HS-27A (cell line): ENCODE measurements at regions not wholly inside any gene's neighbourhood (a gene's known extent, or its start where the extent isn't known, plus 50 kb on each side); places are given as distances from the start of the nearest gene placed in this dataset.

Experiments
- DNase-seq: peaks from one replicate; pipeline ENCODE4 v3.0.0-alpha.2; 2012; ENCODE audit warnings: low read depth, missing footprints

DNA sequence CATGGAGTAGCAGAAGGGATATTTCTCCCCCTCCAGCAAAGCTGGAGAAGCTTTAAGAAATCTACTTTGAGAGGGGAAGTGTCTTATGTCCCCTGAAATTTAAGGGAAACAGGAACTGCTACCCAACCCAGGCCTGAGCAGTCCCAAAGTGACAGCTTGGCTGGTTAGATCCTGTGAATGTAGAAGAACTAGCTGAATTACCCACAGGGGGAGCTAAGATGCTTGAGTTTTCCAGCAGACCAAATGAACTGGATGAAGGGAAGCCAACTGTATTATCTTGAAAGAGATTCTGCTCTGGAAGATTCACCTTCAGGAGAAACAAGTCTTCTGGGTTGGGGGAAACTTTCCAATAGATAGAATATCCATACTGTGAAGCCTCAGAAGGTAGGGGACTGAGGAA lies 303.3 kb upstream of the MMS22L start:
- peak; percentile 17 for DNase-seq

GRCh38 chr6:97591955-97592354 lies 308.9 kb upstream of the MMS22L start:
- no peak for DNase-seq

GRCh38 chr6:97594844-97595243 lies 311.8 kb upstream of the MMS22L start:
- DNase-seq, result peak; percentile 9

DNA sequence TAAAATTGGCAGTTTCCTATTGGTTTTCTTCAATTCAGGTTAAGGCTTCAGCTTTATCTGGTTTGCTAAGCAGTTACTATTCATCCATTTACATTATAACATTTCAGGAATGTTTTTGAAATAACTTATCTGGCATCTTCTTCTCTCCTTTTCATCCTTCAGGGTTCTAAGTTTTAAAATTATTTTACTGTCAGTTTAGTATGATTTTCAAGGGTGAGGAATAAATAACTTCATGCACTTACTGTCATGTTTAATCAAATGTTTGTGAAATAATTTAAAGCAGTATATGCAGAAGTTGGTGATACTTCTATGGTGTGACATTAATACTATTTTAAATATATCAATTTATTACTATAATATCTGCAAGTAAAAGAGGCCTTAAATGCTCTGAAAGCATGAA lies 338.1 kb upstream of the MMS22L start:
- DNase-seq, result no peak

- no peak for DNase-seq
Measured at GRCh38 chr6:97626671-97627441, 343.8 kb upstream of the MMS22L start.

DNA sequence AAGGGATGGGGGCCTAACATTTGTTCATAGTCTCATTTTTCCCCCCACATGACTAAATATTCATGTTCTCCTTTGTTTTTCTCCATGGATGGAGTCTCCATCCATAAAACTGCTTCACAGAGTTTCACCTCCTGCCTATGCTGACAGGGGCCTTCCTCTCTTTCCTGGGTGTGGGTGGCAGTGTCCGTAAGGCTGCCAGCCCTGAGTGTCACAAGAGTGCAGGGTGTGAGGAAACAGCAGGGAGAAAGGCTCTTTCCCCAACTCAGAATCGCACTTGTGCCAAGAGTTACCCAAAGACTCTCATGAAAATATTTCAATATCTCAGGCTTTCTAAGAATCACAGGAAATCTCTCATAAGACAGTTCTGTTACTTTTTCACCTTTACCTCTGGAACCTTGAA lies 346.2 kb upstream of the MMS22L start:
- DNase-seq, result no peak

DNA sequence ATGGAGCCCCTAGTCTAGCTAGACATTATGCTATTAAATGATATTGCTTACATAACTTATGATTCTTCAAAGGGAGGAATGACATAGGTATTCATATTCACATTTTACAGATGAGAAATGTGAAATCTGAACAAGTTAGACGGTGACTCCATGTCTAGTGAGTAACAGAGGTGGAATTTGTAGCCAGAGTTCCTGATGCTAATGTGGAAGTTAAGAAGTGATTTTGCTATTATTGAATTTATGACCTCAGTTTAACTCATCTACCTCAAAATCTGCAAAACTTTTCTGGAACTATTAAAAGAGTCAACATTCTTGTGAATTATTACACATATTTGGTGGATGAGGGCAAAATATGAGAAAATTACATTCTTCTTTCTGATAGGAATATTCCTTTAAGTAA lies 347.6 kb upstream of the MMS22L start:
- peak; percentile 40 for DNase-seq

GRCh38 chr6:97632341-97632740 lies 349.3 kb upstream of the MMS22L start:
- DNase-seq, result no peak

DNA sequence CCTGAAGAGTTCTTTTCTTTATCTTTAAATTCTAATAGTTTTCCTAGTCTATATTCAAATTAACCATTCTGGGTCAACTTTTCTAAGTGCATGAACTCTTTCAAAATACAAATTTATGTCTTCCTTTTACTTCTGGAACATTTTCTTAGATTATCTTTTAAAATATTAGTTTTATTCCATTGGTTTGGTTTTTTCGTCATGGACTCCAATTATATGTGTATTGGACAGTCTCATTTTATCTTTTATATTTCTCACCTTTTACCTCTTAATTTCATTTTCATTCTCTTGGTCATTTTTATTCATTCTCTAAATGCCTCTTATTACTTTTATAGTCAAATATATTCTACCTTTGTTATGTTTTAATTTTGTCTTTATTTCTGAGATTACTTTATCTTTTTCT lies 356.7 kb upstream of the MMS22L start:
- DNase-seq, result no peak

GRCh38 chr6:97644353-97644752 lies 361.3 kb upstream of the MMS22L start:
- DNase-seq, result no peak

DNA sequence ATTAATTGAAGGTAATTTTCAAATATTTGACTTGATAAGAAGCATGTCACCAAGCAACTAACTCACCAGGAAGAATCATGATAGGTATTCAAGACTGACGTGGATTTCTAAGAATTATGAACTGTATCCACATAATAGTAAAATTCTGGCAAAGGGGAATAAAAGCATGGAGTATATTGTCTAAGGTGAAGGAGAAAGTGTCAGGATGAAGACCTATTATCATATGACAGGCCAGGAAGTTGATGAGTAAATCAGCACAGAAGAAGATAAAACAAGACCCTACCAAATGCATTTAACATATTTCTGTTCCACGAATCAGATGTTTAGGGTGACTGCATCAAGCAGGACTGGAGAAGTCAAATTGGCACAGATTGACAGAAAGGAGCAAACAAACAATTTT lies 362.7 kb upstream of the MMS22L start:
- DNase-seq, result no peak

GRCh38 chr6:97653076-97653475 lies 370.1 kb upstream of the MMS22L start:
- no peak for DNase-seq

DNA sequence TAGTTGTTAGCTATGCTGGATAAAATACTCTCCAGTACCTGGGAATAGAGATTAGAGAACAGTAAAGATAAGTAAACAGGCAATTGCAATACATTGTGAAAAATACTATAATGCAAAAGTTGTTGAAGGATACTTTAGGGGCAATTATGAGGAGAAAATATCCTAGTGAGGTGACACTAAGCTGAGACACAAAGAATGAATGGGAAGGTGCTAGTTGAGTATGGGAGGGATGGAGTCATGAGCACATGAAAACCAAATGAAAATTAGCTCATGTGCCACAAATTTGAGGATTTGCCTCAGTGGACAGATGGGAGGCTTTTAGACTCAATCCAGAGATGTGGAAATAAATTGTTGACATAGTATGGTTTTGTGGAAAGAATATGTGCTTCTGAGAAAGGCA lies 370.5 kb upstream of the MMS22L start:
- DNase-seq, result no peak

GRCh38 chr6:97654674-97655073 lies 371.7 kb upstream of the MMS22L start:
- DNase-seq, result no peak

- DNase-seq, result no peak
Measured at GRCh38 chr6:97656236-97656635, 373.2 kb upstream of the MMS22L start.

DNA sequence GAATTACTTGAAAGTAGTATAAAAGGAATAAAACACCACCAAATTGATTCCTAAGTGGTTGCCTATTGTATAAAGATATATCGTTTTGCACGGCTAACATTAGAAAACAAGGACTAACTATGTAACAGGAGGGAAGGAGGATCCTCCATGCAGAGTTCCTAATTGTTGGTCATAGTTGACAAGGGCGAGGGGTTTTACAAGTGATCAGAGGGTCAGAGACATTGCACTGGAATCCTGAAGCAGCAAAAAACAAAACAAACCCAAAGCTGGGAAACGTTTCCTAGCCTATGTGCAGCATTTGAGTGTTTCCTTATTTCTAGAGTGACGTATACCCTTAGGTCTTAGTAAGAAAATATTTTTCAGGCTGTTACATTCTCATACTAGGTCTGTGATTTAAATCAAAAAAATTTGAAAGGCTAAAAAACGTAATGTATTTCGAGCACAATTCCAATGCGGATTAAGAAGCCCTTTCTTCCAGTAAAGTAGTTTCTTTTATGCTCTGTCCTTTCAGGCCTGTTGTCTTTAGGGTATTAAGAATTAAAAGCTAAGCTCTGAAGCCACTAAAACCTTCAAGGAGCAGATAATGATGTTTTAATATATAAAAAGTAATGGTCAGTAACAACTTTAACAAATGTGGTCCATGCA lies 373.8 kb upstream of the MMS22L start:
- no peak for DNase-seq

DNA sequence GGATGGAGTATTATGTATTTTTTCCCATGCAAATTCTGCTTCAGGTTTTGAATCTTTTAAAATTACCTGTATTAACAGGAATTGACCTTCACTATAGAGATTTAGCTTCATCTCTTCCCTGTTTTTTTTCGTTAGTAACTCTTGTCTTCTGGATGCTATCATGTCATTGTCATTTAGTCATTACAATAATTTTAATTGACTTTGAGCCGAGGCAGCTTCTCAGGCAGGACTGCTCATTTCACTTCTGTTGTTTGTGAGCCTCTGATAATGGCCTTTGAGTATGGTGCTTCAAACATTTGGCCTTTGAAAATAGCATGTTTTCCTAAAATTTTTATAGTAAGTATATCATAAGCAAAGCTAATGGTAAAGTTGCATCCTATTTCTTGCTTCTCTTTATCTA lies 375.1 kb upstream of the MMS22L start:
- no peak for DNase-seq

DNA sequence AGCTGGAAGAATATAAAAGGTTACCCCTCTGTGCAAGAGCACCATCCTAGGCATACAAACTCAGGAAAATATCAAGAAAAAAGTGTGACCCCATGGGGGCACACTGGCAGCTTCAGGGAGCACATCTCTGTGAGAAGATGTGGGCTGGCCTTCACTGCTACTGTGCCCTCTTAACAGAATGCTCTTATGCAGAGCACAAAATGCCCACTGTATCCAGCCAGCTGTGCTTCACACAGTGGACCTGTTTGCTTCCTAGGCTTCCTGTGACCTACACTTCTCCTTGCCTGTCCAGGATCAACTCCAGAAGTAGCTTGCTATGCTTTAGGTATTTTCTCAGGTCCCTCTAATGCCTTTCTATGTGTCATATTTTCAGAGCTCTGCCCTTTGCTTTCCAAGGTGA lies 380.2 kb upstream of the MMS22L start:
- DNase-seq, result no peak

DNA sequence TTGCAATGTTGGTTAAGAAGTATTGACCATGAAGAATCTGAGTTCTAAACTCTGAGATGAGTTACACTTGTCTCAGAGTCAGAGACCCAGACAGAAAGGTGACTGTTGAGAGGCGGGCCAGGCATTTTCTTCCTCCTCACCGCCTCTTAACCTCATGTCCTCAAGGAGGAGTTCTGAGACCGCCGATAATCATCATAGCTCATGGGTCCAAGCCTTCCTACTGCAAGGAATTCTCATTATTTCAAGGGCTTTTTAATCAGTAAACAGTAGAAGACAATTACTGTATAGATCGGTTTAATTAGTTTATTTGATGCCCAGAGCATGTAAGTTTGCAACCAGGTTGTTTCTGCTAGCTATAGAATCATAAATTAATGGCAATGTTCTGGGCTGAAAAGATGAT lies 382.4 kb upstream of the MMS22L start:
- DNase-seq, result no peak

DNA sequence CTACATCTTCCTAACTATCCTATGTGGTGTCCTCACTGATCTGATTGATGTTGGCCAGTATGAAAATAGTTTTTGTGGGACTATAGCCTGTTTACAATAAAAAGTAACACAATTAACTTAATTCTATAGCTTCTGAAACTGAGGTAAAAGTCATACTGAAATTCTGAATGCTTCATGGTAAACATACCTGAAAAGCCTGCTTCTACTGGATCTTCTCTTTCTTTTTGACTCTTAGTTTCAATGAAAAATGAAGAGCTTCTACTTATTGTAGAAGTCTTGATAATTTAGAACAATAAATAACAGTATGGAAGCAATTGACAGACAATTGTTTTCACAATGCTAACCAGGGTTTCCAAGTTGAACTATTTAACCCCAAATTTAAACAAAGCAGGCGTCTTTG lies 383.9 kb upstream of the MMS22L start:
- no peak for DNase-seq

DNA sequence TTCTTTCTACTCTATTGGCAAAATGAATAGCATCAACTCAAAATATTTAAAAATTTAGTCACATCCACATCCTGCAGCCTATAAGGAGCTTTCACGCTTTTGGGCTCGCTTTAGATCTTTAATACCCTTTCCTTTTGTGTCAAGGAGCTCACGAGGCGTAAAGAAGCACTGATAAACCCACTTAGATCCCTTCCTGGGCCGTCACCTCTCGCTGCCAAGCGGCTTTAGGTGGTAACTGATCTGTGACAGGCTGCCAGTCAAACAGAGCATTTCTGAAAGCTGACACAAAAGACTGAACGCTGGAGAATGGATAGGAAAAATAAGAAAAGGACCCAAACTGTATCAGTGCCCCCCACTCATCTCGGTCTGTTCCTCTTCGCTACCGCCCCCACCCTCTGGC lies 385.7 kb upstream of the MMS22L start:
- no peak for DNase-seq

DNA sequence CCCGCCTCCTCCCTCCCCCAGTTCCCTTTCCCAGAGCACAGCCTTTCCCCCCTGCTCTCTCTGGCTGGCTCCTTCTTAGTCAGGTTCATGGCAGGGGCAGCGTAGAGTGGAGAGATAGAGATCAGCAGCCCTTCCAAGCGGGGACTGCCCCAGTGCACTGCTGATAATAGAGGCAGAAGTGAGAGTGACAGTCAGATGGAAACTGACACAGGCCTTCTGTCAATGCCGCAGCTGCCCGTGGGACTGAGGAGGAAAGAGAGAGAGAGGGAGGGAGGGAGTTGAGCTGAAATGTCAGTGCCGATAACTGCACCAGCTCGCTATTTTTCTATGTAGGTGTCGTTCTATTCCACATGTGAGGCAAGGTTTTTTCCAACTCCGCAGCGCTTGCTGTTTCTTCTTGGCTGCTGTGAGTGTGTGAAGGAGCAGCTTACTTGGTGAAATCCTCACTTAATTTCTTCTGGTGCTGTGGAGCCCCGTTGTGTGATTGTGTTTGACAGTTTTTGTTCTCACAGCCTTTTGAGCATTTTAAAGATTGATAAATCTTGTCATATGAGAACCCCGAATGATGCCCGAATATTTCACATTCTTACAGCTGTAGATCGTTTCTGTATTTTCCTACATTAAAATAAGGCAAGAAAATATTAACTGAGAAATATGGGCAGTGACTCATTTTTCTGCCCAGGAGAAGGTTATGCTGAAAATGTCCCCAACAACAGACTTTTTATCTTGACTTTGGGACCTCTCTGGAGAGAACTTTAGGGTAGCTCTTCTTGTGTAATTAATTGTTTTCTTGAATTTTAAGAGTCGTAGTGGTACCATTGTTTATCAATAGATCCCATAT lies 386.4 kb upstream of the MMS22L start:
- DNase-seq, result no peak

- no peak for DNase-seq
Measured at GRCh38 chr6:97674802-97675201, 391.8 kb upstream of the MMS22L start.
